GM23338 (cell line): ENCODE measurements at regions not wholly inside any gene's neighbourhood (a gene's known extent, or its start where the extent isn't known, plus 50 kb on each side); places are given as distances from the start of the nearest gene placed in this dataset.
A peak's percentile ranks its signal among the peaks of the same experiment; 100 is the strongest.

ENCODE experiments used
- ATAC-seq: fragments of 200-7000 bp; cut with Tn5 transposase; 3 replicates; pipeline ENCODE4 v1.9.1; 2020
- DNase-seq: peaks from one replicate; pipeline ENCODE4 v3.0.0-alpha.2; 2015; ENCODE audit warnings: low spot score
- H2AFZ ChIP-seq: fragments of 200-600 bp; sonication (generic); 2 replicates; pipeline ENCODE4 v1.8.0; 2016; ENCODE audit warnings: antibody characterized with exemption, mild to moderate bottlenecking, moderate library complexity
- H3F3A ChIP-seq: fragments of 200-600 bp; sonication (generic); replicated peaks from 2 replicates; pipeline ENCODE4 v1.8.0; 2017; ENCODE audit warnings: antibody characterized with exemption, mixed run types, low read depth
- H3K27ac ChIP-seq: fragments of 200-600 bp; sonication (generic); 2 replicates; pipeline ENCODE4 v1.6.1; 2016; ENCODE audit warnings: low read depth
- H3K27me3 ChIP-seq: fragments of 200-600 bp; sonication (generic); 2 replicates; pipeline ENCODE4 v1.8.0; 2016; ENCODE audit warnings: mild to moderate bottlenecking, mixed run types, moderate library complexity; ENCODE audit not compliant: insufficient read depth
- H3K36me3 ChIP-seq: fragments of 200-600 bp; sonication (generic); 2 replicates; pipeline ENCODE4 v1.8.0; 2016; ENCODE audit warnings: mild to moderate bottlenecking; ENCODE audit not compliant: insufficient read depth
- H3K4me1 ChIP-seq: fragments of 200-600 bp; sonication (generic); 2 replicates; pipeline ENCODE4 v1.8.0; 2016; ENCODE audit warnings: mild to moderate bottlenecking, moderate library complexity; ENCODE audit not compliant: insufficient read depth
- H3K4me2 ChIP-seq: fragments of 200-600 bp; sonication (generic); 2 replicates; pipeline ENCODE4 v1.7.1; 2017; ENCODE audit warnings: mixed run types
- H3K4me3 ChIP-seq: fragments of 200-600 bp; sonication (generic); 2 replicates; pipeline ENCODE4 v1.6.1; 2016; ENCODE audit warnings: mixed run types
- H3K79me2 ChIP-seq: fragments of 200-600 bp; sonication (generic); replicated peaks from 2 replicates; pipeline ENCODE4 v1.8.0; 2017; ENCODE audit warnings: mild to moderate bottlenecking; ENCODE audit not compliant: insufficient read depth
- H3K9me2 ChIP-seq: fragments of 200-600 bp; sonication (generic); 2 replicates; pipeline ENCODE4 v1.8.0; 2017; ENCODE audit not compliant: insufficient read depth
- H4K20me1 ChIP-seq: fragments of 200-600 bp; sonication (generic); replicated peaks from 2 replicates; pipeline ENCODE4 v1.8.0; 2017; ENCODE audit warnings: mild to moderate bottlenecking; ENCODE audit not compliant: insufficient read depth
- H3K27ac Mint-ChIP-seq: 2 replicates; pipeline ENCODE4 v1.8.0; 2020; ENCODE audit warnings: inconsistent platforms, mild to moderate bottlenecking, moderate library complexity, mixed read lengths
- H3K27me3 Mint-ChIP-seq: 3 replicates; pipeline ENCODE4 v1.8.0; 2022; ENCODE audit warnings: low read depth, mild to moderate bottlenecking, moderate library complexity, mixed read lengths, inconsistent platforms; ENCODE audit not compliant: insufficient read depth, poor library complexity
- H3K36me3 Mint-ChIP-seq: 3 replicates; pipeline ENCODE4 v1.8.0; 2021; ENCODE audit warnings: low read depth, mild to moderate bottlenecking, inconsistent platforms, moderate library complexity, mixed read lengths
- H3K4me1 Mint-ChIP-seq: 3 replicates; pipeline ENCODE4 v1.8.0; 2020; ENCODE audit warnings: mild to moderate bottlenecking, inconsistent platforms, mixed read lengths
- H3K4me3 Mint-ChIP-seq: 3 replicates; pipeline ENCODE4 v1.8.0; 2021; ENCODE audit warnings: moderate library complexity, mild to moderate bottlenecking, inconsistent platforms, mixed read lengths
- H3K9me3 Mint-ChIP-seq: 3 replicates; pipeline ENCODE4 v1.8.0; 2020; ENCODE audit warnings: moderate library complexity, mild to moderate bottlenecking, inconsistent platforms, mixed read lengths
- CREB1 ChIP-seq: fragments of 250-450 bp; sonication (Bioruptor Pico); IDR thresholded peaks from 2 replicates; pipeline ENCODE4 v1.5.0; 2020; ENCODE audit warnings: low read depth, mild to moderate bottlenecking, moderate library complexity
- EZH2 ChIP-seq: fragments of 200-600 bp; sonication (generic); IDR thresholded peaks from one replicate; pipeline ENCODE4 v1.8.0; 2017; ENCODE audit warnings: antibody characterized with exemption, mild to moderate bottlenecking, low read depth; ENCODE audit not compliant: unreplicated experiment
- EZH2phosphoT487 ChIP-seq: fragments of 200-600 bp; sonication (generic); IDR thresholded peaks from one replicate; pipeline ENCODE4 v1.8.1; 2018; ENCODE audit warnings: antibody characterized with exemption; ENCODE audit not compliant: unreplicated experiment
- JUNB ChIP-seq: IDR thresholded peaks from one replicate; pipeline ENCODE4 v1.6.1; 2016; ENCODE audit warnings: antibody characterized with exemption; ENCODE audit not compliant: unreplicated experiment
- NANOG ChIP-seq: IDR thresholded peaks from 2 replicates; pipeline ENCODE4 v1.6.1; 2016; ENCODE audit warnings: antibody characterized with exemption, borderline replicate concordance
- POLR2AphosphoS5 ChIP-seq: IDR thresholded peaks from 2 replicates; pipeline ENCODE4 v1.6.1; 2016; ENCODE audit warnings: antibody characterized with exemption, low read depth
- STAT1 ChIP-seq: IDR thresholded peaks from one replicate; pipeline ENCODE4 v1.6.1; 2016; ENCODE audit warnings: antibody characterized with exemption; ENCODE audit not compliant: unreplicated experiment
- ZNF114 ChIP-seq: fragments of 250-450 bp; sonication (Bioruptor Pico); IDR thresholded peaks from 2 replicates; pipeline ENCODE4 v1.5.0; 2020; ENCODE audit warnings: mild to moderate bottlenecking, moderate library complexity
- ZNF331 ChIP-seq: fragments of 250-450 bp; sonication (Bioruptor Pico); IDR thresholded peaks from 2 replicates; pipeline ENCODE4 v1.5.0; 2020; ENCODE audit warnings: low read depth, mild to moderate bottlenecking, moderate library complexity
- TF ChIP-seq, protein P1 (sequence below): IDR thresholded peaks from one replicate; pipeline ENCODE4 v1.6.1; 2018; ENCODE audit warnings: antibody characterized with exemption; ENCODE audit not compliant: unreplicated experiment

DNA sequence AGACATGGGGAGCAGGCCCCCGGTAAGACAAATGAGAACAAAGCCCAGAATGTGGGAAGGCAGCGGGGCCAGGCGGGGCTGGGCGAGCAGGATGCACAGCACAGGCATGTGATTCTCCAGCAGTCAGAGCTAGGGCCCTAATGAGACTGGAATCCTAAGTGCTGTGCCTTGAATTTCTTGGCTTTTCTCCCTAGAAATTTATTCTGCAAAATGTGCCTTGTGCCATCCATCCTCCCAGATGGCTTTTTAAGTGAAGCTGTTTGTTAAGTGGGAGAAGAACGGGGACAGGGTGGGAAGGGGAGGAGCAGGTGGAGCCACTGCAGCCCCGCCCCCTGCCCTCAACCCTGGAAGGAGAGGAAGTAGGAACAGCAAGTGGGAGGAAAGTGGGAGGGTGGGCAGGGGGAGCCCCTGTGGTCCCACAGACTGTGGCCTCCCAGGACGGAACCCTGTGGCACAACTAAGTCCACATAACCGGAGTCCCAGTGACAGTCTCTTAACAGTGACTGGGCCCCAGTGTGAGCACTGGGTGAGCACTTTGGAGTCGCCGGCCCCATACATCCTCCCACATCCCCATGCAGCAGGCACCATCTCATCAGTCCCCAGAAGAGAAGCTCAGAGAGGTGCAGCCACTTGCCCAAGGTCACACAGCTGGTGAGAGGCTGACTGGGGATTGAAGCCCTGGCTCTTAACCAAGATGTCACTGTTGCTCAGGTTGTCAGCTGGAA is 216.9 kb downstream of the MATN1 start:
- Histone ChIP-seq H3K27ac (no peak overlapping the region), H3K4me2 (no peak overlapping the region), H3K9me2 (0 out of 2 replicates have a peak, but pooled peaks cover 1% of the 10 kb centered on the region), H3K36me3 (no peaks in the 10 kb centered on the region), H3K4me1 (no peaks in the 10 kb centered on the region), H4K20me1 (no peaks in the 10 kb centered on the region), H3F3A (no peaks in the 10 kb centered on the region), H2AFZ (peak overlapping the region; percentile 69; the same call in 1 of the 2 replicates), H3K4me3 (no peak overlapping the region), H3K79me2 (no peaks in the 10 kb centered on the region), H3K27me3 (no peaks in the 10 kb centered on the region)
- Mint-ChIP-seq H3K9me3 (peaks cover 3% of the 10 kb centered on the region), H3K27ac (no peak overlapping the region), H3K36me3 (no peaks in the 10 kb centered on the region; the same call in 2 of the 3 replicates), H3K4me3 (no peak overlapping the region), H3K27me3 (no peaks in the 10 kb centered on the region), H3K4me1 (peaks cover 9% of the 10 kb centered on the region)
- TF ChIP-seq ZNF331 = no peak
- no peak for TF ChIP-seq EZH2
- TF ChIP-seq NANOG = no peak
- no peak for TF ChIP-seq POLR2AphosphoS5
- DNase-seq (no peak), ATAC-seq (peak; percentile 71)

DNA sequence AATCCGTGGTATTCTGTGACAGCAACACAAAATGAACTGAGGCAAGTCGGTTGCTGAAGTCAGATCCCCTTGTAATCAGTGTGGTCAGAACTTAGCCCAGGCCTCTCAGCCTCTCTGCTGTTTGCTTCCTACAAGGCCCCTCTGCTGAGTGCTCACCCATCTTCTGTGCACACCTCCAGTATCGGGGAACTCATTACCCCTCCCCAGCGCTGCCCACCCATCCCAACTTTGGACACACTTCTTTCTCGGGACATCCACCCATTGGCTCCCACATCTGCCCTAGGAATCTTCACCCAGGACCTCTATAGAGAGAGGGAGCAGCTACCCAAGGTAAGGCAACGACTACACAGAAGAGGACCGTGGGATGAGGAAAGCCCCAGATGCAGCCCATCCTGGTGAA is 217.5 kb downstream of the MATN1 start:
- Histone ChIP-seq H4K20me1 (no peaks in the 10 kb centered on the region), H2AFZ (peak overlapping the region; percentile 69; the same call in 1 of the 2 replicates), H3K79me2 (no peaks in the 10 kb centered on the region), H3K4me2 (no peak overlapping the region), H3K9me2 (peaks cover 7% of the 10 kb centered on the region; the same call in 1 of the 2 replicates), H3K27me3 (no peaks in the 10 kb centered on the region), H3K27ac (no peak overlapping the region), H3F3A (no peaks in the 10 kb centered on the region), H3K4me3 (no peak overlapping the region), H3K36me3 (no peaks in the 10 kb centered on the region), H3K4me1 (no peaks in the 10 kb centered on the region)
- Mint-ChIP-seq H3K36me3 (no peaks in the 10 kb centered on the region; the same call in 2 of the 3 replicates), H3K9me3 (peaks cover 9% of the 10 kb centered on the region), H3K4me1 (peaks cover 9% of the 10 kb centered on the region), H3K27ac (no peak overlapping the region), H3K4me3 (no peak overlapping the region), H3K27me3 (no peaks in the 10 kb centered on the region)
- ATAC-seq = no peak
- no peak for DNase-seq
- TF ChIP-seq ZNF114 (no peak), ZNF331 (no peak), CREB1 (CRISPR knock-in tag) (no peak), EZH2 (no peak), NANOG (no peak), EZH2phosphoT487 (no peak), STAT1 (no peak), JUNB (no peak)
- TF ChIP-seq, protein P1, sequence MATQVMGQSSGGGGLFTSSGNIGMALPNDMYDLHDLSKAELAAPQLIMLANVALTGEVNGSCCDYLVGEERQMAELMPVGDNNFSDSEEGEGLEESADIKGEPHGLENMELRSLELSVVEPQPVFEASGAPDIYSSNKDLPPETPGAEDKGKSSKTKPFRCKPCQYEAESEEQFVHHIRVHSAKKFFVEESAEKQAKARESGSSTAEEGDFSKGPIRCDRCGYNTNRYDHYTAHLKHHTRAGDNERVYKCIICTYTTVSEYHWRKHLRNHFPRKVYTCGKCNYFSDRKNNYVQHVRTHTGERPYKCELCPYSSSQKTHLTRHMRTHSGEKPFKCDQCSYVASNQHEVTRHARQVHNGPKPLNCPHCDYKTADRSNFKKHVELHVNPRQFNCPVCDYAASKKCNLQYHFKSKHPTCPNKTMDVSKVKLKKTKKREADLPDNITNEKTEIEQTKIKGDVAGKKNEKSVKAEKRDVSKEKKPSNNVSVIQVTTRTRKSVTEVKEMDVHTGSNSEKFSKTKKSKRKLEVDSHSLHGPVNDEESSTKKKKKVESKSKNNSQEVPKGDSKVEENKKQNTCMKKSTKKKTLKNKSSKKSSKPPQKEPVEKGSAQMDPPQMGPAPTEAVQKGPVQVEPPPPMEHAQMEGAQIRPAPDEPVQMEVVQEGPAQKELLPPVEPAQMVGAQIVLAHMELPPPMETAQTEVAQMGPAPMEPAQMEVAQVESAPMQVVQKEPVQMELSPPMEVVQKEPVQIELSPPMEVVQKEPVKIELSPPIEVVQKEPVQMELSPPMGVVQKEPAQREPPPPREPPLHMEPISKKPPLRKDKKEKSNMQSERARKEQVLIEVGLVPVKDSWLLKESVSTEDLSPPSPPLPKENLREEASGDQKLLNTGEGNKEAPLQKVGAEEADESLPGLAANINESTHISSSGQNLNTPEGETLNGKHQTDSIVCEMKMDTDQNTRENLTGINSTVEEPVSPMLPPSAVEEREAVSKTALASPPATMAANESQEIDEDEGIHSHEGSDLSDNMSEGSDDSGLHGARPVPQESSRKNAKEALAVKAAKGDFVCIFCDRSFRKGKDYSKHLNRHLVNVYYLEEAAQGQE = no peak
